GM10266 (cell line): ENCODE measurements at regions not wholly inside any gene's neighbourhood (a gene's known extent, or its start where the extent isn't known, plus 50 kb on each side); places are given as distances from the start of the nearest gene placed in this dataset.

Source experiments
- DNase-seq: peaks from one replicate; pipeline ENCODE4 v3.0.0; 2012; ENCODE audit errors: extremely low spot score
- TF ChIP-seq, protein P1 (sequence below): IDR thresholded peaks from 2 replicates; pipeline ENCODE4 v1.5.1; 2012; ENCODE audit warnings: mild to moderate bottlenecking, low read depth; ENCODE audit not compliant: control insufficient read depth, insufficient read depth; ENCODE audit errors: missing control alignments

DNA sequence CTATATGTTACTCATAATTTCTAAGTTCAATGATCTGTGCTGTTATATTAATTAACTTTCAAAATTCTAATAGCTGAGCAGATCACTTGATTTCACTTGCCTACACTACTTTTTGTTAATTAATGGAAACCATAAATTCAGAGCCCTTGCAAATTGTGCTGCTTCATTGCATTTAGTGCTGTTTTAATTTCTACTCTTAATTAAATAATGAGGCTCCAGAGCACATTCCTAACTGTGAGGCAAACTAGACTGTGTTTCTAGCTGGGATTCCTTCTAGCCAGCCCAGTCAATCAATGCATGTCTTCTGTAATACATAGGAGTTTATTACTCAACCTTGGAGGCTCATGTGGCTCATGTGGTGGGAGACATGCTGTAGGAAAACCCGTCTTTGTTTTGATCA, 301.1 kb upstream of the GOLIM4 start:
- TF ChIP-seq, protein P1, sequence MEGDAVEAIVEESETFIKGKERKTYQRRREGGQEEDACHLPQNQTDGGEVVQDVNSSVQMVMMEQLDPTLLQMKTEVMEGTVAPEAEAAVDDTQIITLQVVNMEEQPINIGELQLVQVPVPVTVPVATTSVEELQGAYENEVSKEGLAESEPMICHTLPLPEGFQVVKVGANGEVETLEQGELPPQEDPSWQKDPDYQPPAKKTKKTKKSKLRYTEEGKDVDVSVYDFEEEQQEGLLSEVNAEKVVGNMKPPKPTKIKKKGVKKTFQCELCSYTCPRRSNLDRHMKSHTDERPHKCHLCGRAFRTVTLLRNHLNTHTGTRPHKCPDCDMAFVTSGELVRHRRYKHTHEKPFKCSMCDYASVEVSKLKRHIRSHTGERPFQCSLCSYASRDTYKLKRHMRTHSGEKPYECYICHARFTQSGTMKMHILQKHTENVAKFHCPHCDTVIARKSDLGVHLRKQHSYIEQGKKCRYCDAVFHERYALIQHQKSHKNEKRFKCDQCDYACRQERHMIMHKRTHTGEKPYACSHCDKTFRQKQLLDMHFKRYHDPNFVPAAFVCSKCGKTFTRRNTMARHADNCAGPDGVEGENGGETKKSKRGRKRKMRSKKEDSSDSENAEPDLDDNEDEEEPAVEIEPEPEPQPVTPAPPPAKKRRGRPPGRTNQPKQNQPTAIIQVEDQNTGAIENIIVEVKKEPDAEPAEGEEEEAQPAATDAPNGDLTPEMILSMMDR: no peak
- no peak for DNase-seq

DNA sequence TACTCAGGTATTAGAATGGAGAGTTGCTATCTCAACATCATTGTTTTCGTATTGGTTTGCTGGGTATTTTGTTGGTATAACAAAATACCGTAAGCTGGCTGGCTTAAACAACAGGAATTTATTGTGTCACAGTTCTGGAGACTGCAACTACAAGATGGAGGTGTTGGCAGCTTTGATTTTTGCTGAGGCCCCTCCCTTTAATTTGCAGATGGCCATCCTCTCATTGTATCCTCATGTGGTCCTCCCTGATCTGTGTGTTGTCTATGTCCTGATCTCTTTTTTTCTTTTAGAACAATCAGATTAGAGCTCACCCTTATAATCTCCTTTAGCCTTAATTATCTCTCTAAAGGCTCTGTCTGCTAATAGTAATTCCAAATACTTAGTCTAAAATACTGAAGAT, 299.8 kb upstream of the GOLIM4 start:
- TF ChIP-seq, protein P1: no peak

DNA sequence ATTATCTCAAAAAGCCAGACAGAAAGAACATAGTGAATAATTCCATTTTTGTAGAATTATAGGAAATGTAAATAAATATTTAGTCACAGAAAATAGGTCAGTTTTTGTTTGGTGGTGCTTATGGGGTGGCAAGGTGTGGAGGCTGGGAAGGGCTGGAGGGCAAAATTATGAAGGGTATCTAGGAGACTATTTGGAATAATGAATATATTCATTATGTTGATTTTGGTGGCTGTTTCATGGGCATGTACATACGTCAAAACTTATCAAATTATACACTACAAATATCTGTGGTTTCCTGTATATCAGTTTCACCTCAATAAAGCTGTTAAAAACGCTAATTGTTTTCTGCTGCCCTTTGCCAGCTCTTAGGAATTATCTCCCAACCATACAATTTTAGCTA, 298.7 kb upstream of the GOLIM4 start:
- TF ChIP-seq, protein P1: no peak
- no peak for DNase-seq

More for the DNA sequence above, 299.8 kb upstream of the GOLIM4 start:
- no peak for DNase-seq

DNA sequence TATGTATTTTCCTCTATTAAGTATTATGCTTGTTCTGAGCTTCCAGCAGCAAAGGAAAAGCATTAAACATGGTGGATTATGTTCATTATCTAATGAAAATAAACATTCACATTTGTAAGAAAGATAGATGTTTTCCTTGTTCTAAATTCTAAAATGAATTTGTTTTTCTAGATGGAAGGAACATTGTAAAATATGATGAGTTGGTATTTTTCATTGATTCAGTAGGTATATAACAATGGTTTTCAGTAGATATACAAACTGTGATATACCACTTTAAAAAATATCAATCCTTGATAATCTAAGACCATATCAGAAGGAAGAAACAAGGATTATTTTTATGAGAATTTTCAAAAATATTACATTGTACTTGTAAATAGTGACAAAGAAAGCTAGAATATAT, 290.6 kb upstream of the GOLIM4 start:
- TF ChIP-seq, protein P1: no peak
- DNase-seq: no peak

DNA sequence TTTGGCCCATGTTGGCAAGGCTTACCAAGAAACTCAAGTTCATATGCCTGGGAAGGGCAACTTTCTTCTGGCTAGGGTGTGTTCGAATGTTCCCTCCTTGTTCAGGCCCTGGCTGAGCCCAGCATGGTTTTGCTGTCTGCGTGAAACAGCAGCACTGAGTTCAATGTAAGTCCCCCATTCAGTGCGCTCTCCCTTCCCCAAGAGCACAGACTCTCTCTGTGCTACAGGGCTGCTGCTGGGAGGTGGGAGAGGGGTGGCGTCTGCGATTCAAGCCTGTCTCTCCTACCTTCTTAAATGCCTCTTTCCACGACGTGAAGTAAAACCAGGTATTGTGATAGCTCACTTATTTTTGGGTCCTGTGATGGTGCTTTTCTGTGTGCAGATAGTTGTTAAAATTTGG, 289.3 kb upstream of the GOLIM4 start:
- TF ChIP-seq, protein P1: no peak
- no peak for DNase-seq

DNA sequence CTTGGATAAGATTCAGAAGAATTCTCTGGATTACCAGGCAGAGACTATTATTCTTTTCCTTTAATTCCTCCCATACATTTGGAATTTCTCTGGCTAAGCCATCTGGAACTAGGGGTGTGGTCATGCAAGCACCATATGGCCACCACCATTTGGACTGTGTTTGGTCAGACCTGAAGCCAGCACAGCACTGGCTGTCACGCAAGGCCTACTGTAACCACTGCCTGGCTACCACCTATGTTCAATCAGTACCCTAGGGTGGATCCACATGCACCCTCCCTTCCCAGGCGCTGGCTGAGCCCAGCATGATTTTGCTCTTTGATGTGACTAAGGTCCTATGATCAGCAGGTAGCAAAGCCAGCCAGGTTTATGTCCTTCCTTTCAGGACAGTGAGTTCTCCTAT, 287.8 kb upstream of the GOLIM4 start:
- TF ChIP-seq, protein P1: no peak
- DNase-seq: no peak

DNA sequence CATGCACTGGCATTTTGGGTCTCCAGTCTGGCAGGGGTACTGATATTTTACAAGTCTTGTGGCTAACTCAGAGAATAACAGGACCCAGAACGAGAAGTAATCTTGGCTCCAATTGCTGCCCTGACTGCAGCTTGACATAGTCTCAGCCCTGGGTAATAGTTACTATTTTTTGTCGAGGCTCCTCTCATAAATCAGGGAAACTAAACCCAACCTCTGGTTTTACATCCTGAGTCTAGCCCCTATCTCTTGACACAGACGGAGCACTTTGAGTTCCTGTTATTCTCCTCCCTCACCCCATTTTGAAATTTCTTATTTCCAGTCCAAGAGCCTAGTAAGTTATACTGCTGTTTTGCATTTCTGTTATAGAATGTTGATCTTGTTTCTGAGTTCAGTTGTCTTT, 276.1 kb upstream of the GOLIM4 start:
- TF ChIP-seq, protein P1: no peak
- no peak for DNase-seq
